NCI-H2171 (cell line): ENCODE measurements at regions not wholly inside any gene's neighbourhood (a gene's known extent, or its start where the extent isn't known, plus 50 kb on each side); places are given as distances from the start of the nearest gene placed in this dataset.
"Not testable (repeated sequence)": the region's sequence is repeated elsewhere in the genome, so short reads cannot be mapped to it uniquely, and the experiment has no call there.

Experiments used
- DNase-seq: peaks from one replicate; lab custom pipeline; 2025; lab: John Stamatoyannopoulos, UW

DNA sequence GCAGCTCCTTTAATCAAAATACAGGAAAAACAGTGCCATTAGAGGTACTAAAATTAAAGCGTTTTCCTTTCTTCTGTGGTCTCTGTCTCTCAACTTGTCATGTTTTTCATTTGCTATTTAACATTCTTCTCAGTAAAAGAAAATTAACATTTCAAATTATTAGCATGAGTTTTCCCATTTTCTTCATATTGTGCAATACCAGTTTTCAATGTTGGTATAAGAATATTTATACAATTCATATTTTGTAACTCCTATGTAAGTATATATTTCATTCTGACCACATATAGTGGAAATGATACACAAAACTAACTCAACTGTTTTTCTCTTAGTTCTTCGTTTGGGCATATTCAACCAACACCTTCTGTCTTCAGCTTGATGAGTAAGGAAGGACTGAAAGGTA, 308.3 kb downstream of the HS3ST1 start:
- DNase-seq = no peak

DNA sequence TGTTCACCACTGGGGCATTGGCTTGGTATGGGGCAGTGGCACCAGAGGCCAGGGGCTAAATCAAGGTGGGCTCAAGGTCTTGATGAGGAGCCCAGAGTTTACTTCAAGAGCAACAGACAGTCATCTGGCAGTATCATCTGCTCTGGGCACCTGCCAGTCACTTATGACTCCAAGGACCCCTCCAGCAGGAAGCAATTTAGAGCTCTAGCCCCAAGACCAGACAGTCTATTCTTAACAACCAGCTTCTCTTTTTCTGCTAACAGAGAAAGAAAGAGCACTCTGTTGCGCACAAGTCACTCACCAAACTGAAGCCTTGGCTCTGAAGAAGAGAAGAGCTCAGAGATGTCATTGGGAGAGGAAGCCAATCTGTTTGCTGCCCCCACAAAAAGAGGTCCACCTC, 309.2 kb downstream of the HS3ST1 start:
- no peak for DNase-seq

DNA sequence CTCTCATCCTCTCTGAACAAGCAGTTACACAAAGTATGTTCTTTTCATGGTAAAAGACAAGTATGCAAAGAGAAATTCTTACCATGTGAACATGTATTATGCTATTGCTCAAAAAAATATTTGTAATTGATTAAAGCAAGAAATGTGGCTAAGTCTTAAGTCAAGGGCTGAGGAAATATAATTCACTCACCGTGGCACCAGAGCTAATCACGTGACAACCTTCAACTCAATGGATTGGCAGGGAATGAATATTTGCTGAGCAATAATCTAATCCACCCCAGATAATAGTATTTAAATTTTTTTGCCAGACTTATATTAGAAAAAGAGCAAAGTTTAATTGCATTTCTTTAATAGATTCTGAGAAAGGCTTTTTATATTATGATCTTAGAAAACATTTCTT, 310.2 kb downstream of the HS3ST1 start:
- DNase-seq = no peak

DNA sequence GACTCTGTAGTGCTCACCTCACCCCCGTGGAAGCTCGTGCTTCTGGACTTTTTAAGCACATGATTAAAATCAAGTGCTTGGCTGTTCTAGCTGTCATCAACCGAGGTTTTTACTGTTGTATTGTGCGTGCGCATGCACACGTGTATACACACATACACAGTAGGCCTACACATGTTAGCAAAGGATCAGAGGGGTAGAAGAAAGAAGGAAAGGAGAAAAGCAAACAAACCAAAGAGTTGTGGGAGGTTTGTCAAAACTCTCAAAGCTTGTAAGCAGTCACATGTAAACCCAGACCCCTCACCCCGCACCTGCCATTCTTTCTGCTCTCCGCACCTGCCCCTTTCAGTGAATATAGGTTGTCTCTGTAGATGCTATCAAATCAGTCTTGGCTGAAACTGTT, 311.8 kb downstream of the HS3ST1 start:
- no peak for DNase-seq

DNA sequence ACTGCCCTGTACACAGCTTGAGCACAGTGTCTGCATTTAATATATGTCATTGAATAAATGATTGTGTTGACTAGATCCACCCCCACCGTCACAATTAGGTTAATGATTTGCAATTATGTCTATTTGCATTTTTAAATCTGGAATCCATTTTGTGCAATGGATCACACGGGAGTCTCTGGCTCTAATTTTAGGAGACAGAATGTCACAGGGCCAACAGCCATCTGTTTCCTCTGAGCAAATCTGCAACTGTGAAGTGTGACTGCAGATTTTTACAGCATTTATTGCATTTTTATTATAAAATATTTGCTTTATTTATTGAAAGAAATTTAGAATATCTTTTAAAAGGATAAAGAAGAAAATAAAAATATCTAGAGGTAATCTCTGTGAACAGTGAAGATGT, 316.8 kb downstream of the HS3ST1 start:
- DNase-seq = no peak

DNA sequence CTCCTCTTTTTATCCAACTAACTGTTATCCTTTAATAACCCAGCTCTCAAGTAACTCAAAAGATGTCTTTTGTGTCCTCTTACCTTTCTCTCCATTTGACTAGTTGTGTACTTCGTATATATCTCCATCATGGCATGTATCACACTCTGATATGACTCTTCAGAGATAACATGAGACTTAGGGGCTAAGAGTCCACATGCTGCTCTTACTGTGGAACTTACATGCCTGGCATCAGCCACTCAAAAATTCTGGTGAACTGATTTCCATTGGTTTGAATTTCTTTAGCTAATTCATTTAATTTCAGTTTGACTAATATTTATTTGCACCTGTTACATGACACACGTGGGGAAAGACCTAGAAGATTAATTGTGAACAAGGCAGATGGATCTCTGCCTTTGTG, 317.3 kb downstream of the HS3ST1 start:
- DNase-seq = no peak

DNA sequence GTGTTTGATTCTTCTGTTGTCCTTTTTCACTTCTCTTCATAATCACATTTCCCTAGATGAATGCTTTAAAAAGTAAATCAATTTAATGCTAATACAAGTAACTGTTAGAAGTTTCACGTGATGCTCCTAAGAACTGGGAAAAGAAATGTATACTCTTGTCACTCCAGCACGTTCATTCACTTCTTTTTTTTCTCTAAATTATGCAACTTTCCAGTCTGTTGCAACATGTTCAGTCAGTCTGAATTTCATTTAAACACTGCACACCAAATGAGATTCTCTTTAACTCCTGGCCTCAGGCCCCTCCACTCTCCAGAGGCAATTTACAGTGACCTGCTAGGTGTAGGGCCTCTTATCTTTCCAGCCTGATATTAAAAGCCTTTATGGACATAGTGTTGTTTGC, 321.9 kb downstream of the HS3ST1 start:
- no peak for DNase-seq

DNA sequence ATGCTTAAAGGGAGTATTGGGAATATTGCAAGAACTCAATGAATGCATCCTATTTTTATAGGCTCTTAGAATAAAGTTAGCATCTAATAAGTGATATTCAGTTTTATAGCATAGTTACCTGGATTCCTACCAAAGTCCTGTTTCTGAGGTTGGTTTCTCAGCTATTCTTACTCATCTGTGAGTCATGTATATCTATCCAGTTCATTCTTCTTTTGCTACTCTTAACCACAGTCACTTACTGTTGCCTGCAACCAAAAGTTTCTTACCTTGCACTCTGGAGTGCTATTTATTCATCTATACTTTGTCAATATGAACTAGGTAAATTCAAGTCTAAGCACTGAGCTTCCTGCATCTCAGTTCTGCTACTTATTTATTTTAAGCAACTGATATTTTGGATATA, 322.5 kb downstream of the HS3ST1 start:
- no peak for DNase-seq

DNA sequence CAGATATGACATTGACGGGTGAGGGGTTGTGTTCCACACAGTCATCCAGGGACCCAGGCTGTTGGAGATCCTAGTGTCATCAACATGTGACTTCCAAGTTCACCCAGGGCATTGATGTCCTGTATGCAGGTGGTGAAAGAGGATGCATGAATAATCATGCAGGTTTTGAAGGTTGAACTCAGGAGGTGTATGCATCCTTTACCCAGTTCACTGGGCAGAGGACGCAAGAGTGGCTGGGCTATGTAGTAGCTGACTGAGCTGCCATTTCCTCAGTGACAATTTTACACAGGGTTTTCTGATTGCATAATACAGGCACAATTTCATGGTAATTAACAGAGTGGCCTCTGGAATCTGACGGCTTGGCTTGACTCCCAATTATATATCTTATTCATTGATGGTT, 323.0 kb downstream of the HS3ST1 start:
- DNase-seq = no peak

DNA sequence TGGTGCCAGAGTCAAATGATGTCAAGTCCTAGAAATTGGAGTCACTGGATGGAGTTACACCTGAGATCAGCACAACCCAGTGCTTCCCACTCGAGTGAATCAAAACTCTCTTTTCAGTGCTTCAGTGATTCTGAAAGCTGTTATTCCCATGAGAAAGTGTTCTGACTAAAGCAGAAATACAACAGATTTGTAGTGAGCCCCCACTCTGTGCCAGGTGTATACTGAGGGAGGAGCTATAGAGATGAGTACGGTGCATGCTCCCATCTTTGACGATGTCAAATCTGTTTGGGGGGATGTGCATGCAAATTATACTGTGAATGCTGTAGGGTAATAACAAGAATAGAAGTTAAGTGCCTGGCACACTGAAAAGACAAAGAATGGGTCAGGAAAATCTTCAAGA, 330.2 kb downstream of the HS3ST1 start:
- DNase-seq = no peak

DNA sequence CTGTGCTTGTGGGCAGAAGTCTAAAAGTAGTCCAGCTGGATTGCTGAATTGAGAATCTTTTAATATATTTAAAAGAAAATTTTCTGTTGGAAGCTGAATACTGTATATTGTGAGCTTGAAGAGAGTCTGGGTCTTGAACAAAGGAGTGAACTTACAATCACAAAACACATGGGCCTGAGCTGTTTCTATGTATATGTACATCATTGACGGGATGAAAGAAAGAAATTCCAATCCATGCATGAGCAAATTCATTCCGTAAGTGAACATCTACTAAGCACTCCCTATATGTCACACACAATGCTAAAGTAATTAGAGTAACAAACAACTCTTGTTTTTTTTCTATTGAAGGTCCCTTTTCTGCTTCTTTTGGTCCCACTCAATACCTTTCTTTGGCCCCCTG, 331.0 kb downstream of the HS3ST1 start:
- no peak for DNase-seq

DNA sequence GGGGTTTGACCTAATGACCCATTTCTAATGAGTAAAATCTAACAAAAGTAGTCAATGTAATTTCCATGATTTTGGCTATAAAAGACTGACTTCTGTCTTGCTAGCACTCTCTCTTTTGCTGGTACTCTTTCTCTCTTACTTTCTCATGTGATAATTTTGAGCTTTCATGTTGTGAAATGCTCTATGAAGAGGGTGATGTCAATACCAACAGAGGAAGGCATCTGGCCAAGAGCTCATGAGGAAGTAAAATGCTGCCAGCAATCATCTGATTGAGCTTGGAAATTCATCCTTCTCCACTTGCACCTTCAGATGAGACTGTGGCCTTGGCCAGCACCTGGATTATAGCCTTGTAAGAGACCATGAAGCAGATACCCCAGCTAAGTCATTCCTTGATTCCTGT, 347.7 kb downstream of the HS3ST1 start:
- no peak for DNase-seq

DNA sequence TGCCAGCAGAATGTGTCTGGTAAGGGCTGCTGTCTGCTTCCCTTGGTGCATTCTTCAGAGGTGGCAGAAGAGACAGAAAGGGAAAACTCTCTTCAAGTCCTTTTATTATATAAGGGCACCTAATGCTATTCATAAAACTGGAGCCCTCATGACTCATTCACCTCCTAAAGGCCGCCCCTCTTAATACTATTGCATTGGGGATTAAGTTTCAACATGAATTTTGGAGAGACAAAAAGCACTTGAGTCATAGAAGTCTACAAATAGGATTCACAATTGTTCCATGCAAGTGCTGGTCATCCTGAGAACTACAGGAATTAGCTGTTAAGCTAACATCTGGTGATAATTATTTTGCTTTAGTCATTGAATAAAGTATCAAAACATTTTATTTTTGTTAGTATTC, 349.5 kb downstream of the HS3ST1 start:
- no peak for DNase-seq

DNA sequence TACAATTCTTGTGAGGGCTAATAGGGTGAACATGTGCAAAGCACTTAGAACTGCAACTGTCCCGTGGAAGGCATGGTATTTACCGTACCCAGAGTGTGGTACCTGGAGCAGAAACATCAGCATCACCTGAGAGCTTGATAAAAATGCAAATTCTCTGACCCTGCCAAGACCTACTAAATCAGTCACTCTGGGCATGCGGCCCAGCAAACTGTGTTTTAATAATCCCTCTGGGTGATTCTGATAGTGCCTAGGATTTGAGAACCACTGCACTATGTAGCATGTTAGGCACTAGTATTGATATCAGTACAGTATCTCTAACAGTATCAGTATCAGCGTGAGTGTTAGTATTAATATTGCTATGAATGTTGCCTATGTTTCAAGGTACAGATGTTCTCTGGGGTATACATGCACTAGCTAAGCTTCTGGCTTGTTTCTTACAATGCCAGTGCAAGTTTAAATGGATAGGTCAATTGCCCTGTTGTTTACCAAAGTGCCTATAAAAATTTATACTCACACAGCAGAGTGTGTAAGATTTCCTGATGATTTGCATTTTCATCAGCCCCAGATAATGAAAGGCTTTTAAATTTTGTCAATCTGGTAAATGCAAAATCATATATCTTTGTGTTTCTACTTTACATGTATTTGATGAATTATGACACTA, 354.0 kb downstream of the HS3ST1 start:
- DNase-seq = no peak

DNA sequence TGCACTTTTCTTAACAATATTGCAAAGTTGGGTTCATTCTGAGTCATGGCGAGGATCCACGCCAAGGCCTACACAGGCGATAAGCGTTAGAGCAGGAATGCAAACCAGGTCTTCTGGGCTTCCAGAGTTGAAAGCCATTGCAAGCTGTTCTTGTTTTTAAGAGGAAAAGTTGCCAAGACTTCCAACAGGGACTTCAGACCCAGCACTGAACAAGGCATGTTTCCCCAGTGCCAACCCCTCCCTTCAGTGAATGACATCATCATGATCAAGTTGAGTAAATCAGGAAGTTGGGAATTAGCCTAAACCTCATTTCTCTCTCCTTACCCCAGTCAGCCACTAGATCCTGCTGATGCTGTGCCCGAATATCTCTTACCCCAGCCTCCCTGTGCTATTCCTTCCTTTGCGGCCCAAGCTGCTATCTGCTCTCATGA, 355.1 kb downstream of the HS3ST1 start:
- DNase-seq = no peak

DNA sequence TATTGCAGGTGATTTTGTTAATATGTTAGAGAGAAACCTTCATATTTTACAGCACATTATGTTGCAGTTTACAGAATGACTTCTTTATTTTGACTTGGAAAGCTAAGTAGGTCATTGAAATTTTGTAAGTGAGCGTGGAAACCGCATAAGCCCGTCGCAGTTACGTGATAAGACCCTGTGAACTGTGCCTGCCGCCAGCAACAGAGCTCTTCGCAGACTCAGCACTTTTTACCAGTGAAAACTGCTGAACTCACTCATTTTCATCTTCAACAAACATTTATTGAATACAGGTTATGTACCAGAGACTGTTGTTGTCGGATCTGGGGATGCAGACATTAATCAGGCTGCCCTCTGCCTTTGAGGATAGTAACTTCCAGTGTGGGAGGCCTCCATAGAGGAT, 355.7 kb downstream of the HS3ST1 start:
- DNase-seq = no peak

DNA sequence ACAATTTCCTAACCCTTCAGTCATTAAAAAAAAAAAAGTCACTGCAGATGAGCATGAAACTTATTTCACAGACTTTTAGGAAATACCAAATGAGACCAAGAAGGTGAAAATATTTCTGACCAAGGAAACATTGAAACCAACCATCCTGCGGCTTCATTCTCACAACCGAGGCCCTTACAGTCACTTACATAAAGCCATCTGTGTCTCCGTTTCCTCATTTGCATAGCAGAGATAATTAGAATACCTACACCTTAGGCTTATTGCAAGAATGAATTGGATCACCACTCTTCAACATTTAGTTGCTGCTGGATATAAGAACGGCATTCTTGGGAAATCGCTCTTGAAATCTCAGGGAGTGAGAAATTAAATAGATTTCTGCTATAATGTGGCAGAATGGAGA, 356.2 kb downstream of the HS3ST1 start:
- DNase-seq = no peak

DNA sequence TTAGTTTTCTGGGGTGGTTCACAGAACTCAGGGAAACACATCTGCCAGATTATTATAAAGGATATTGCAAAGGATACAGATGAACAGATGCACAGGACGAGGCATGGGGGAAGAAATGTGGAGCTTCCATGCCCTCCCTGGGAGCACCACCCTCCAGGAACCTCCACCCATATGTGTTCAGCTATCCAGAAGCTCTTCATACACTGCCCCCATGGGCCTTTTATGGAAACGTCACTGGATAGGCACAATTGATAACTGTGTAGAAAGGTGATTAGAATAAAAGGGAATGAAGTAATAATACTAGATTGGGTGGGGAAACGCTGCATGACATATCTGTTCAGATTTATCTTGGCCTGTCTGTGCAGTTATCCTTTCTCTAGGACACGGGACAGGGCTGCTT, 357.9 kb downstream of the HS3ST1 start:
- no peak for DNase-seq

DNA sequence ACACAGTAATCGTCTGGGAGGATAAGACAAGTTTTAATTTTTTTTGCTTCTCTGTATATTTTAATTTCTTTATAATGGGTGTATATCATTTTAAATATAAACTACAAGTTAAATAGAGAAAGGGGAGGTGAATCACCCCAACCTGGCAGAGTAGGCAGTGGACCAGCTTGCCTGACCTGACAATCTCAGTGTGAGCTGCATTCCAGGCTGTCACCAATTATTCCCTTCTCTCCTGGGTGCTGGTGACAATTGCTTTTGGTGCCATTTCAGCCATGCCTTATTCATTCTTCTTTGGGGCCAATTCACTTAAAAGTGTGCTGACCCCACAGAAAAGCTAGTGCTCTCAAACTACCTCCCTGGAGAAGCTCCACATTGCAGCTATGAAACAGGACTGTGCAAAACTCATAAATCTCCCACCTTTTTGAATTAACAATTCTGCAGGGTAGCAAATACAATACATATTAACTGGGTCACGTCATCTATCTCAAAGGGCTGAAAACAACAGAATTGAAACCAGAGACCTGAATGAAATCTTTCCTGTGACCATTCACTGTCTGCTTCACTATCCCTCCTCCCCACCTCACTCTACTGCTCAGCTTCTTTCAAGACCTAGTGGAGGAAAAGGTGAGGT, 359.0 kb downstream of the HS3ST1 start:
- DNase-seq = no peak

DNA sequence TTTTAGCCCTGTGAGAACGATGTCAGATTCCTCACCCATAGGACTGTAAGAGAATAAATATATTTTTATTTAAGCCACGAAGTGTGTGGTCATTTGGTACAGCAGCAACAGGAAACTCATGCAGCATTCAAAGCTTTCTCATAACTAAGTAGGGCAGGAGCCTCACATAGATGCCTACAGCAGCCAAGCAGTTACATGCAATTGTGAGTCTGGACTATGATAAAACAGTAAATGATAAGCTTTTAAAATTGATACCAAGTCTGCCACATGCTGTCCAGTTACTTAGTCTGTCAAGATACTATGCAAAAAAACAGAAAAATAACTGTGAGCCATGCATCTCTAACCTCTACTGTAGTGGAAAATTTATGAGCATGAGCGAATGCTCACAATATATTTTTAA, 359.6 kb downstream of the HS3ST1 start:
- DNase-seq = no peak

DNA sequence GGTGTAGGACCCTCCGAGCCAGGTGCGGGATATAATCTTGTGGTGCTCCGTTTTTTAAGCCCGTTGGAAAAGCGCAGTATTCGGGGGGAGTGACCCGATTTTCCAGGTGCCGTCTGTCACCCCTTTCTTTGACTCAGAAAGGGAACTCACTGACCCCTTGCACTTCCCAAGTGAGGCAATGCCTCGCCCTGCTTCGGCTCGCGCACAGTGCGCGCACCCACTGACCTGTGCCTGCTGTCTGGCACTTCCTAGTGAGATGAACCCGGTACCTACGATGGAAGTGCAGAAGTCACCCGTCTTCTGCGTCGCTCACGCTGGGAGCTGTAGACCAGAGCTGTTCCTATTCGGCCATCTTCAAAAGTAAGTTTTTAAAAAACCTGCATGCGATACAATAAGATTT, 362.1 kb downstream of the HS3ST1 start:
- DNase-seq = not testable (repeated sequence)

DNA sequence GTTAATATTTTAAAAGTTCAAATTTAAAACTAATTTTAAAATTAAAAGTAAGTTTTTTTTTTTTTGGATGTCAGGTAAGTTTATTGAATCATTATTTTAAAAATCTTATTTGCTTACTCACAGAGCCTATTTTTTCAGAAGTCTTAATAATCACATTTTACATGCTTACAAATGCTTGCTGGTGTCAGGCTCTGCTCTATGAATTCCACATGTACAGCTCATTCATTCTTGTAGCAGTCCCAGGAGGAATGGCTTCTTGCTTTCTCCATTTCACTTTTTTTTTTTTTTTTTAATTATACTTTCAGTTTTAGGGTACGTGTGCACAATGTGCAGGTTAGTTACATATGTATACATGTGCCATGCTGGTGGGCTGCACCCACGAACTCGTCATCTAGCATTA, 368.1 kb downstream of the HS3ST1 start:
- not testable (repeated sequence) for DNase-seq

DNA sequence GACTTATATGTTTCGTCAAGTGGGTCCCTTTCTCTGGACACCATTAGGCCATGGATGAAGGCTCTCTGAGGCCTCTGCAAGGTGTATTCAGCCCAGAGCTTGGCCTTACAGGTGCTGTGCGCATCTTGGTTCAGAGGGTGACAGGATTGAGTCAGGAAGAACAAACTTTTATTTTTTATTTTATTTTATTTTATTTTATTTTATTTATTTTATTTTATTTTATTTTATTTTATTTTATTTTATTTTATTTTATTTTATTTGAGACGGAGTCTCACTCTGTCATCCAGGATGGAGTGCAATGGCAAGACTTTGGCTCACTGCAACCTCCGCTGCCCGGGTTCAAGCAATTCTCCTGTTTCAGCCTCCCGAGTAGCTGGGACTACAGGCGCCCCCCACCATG, 370.4 kb upstream of the CLNK start:
- not testable (repeated sequence) for DNase-seq

DNA sequence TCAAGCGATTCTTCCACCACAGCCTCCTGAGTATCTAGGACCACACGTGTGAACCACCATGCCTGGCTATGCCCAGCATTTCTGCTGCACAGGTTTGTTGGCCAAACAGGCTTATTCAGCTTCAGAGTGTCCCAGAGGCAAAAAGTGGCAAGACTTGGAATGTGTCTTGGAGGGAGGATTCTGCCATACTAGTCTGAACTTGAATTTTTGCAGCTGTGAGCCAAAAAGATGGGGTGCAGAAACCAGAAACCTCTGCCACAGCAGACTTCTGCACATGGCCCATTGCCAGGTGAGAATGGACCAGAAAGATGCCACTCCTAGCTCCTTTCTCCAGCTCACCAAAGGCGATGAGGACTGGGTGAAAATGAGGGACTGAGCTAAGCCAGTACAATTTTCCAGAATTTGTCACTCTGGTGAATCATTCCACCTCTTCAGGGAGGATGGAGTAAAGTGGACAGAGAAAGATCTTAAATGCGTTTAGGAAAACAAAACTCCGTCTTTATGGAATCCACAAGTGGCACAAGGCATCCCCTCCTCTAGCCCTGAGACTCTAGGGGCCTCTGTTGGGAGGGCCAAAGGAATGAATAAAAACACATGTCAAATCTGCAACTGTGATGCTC, 369.1 kb upstream of the CLNK start:
- DNase-seq = no peak
